ENCODE measurements at regions not wholly inside any gene's neighbourhood (a gene's known extent, or its start where the extent isn't known, plus 50 kb on each side); places are given as distances from the start of the nearest gene placed in this dataset.

GRCh38 chr18:25786758-25787157 lies 303.7 kb downstream of the SS18 start:
- H3K4me2 ChIP-seq (ENCODE audit: low read length) = no peak overlapping the region
- POLR2A ChIA-PET (ENCODE audit: unreplicated experiment) = no interaction called here
- H3K36me3 ChIP-seq (ENCODE audit: low read depth, low read length) = no peaks in the 10 kb centered on the region
- H4K20me1 ChIP-seq (ENCODE audit: low read length) = no peaks in the 10 kb centered on the region
- CTCF ChIA-PET = no interaction called here
- TF ChIP-seq EZH2phosphoT487 (IDR thresholded peaks at IDR 0.05; ENCODE audit: borderline replicate concordance, low read length) = no peak
- no peak for TF ChIP-seq CTCF (conservative IDR thresholded peaks at IDR 0.05; ENCODE audit: low read depth, low read length)
- no peak for TF ChIP-seq EZH2 (IDR thresholded peaks at IDR 0.05; ENCODE audit: low read length, unreplicated experiment)
- no peaks in the 10 kb centered on the region for H3K79me2 ChIP-seq (ENCODE audit: low read length)
- H3K4me3 ChIP-seq (ENCODE audit: low read length) = no peak overlapping the region
- no peak overlapping the region for H3K27ac ChIP-seq (ENCODE audit: low read length)
- no peak overlapping the region for H2AFZ ChIP-seq (ENCODE audit: low read length)
- BruUV-seq (replicated peaks) = no TSS peak
- no peaks in the 10 kb centered on the region for H3F3A ChIP-seq (ENCODE audit: low read length, unreplicated experiment)
- intact Hi-C loops (cut with micrococcal nuclease) = no loop called here
- no peaks in the 10 kb centered on the region for H3K9me3 ChIP-seq (ENCODE audit: low read length)
- no peaks in the 10 kb centered on the region for H3K9me2 ChIP-seq (replicated peaks; ENCODE audit: low read length)
- peaks cover 7% of the 10 kb centered on the region for H3K27me3 ChIP-seq (ENCODE audit: low read length)
- peak; percentile 40 for DNase-seq
- H3K4me1 ChIP-seq (ENCODE audit: insufficient read depth, low read length) = no peaks in the 10 kb centered on the region
- no peak for ATAC-seq
- H3K9ac ChIP-seq (ENCODE audit: low read length) = no peak overlapping the region

DNA sequence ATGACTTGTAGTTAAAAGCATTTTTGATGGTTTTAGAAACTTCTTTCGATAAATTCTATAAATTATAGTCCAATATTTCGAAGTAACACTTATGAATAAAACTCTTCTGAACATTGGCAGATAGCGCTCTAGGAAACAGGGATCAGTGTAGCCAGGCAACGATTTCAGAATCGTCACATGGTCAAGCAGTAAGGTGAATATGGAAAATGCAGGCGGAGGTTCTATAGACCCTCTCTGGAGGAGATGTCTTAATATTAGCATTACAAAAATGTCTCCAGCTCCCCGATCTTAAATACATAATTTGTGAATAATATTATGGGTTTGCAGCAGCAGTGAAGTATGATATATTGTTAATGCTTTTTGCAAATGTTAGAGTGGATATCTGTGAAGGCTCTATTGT lies 310.3 kb downstream of the SS18 start:
- no peak for DNase-seq
- no peaks in the 10 kb centered on the region for H3K4me1 ChIP-seq (ENCODE audit: insufficient read depth, low read length)
- H3K9me3 ChIP-seq (ENCODE audit: low read length) = no peaks in the 10 kb centered on the region
- H3K27me3 ChIP-seq (ENCODE audit: low read length) = peaks cover 26% of the 10 kb centered on the region
- H3K4me3 ChIP-seq (ENCODE audit: low read length) = no peak overlapping the region
- no peaks in the 10 kb centered on the region for H3K36me3 ChIP-seq (ENCODE audit: low read depth, low read length)
- no peaks in the 10 kb centered on the region for H3F3A ChIP-seq (ENCODE audit: low read length, unreplicated experiment)
- H2AFZ ChIP-seq (ENCODE audit: low read length) = no peak overlapping the region
- no peaks in the 10 kb centered on the region for H4K20me1 ChIP-seq (ENCODE audit: low read length)
- no TSS peak for BruUV-seq (replicated peaks)
- H3K4me2 ChIP-seq (ENCODE audit: low read length) = no peak overlapping the region
- no peak for ATAC-seq
- ChIA-PET POLR2A (ENCODE audit: unreplicated experiment) (no interaction called here), CTCF (no interaction called here)
- H3K9me2 ChIP-seq (replicated peaks; ENCODE audit: low read length) = no peaks in the 10 kb centered on the region
- intact Hi-C loops (cut with micrococcal nuclease) = no loop called here
- H3K27ac ChIP-seq (ENCODE audit: low read length) = no peak overlapping the region
- no peak overlapping the region for H3K9ac ChIP-seq (ENCODE audit: low read length)
- H3K79me2 ChIP-seq (ENCODE audit: low read length) = no peaks in the 10 kb centered on the region
- no peak for TF ChIP-seq EZH2 (IDR thresholded peaks at IDR 0.05; ENCODE audit: low read length, unreplicated experiment)
- TF ChIP-seq EZH2phosphoT487 (IDR thresholded peaks at IDR 0.05; ENCODE audit: borderline replicate concordance, low read length) = no peak
- TF ChIP-seq CTCF (conservative IDR thresholded peaks at IDR 0.05; ENCODE audit: low read depth, low read length) = no peak

DNA sequence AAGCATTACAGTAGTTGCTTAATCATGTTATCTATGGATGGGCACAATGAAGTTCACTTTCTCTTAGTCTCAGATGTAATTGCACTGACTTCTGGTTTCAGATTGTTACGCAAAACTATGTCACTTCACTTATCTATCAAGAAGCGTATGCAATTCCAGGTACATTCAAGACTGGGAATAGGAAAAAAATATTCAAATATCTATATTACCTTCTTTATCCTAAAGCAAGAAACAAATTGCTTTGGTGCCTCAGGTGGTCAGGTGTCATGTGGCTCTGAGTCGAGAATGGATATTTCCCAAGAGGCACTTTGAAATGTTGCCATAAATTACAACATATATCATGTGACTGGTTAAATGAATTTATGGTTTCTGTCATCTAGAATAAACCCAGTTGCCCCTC lies 318.6 kb downstream of the SS18 start:
- no peak overlapping the region for H3K4me3 ChIP-seq (ENCODE audit: low read length)
- ChIA-PET POLR2A (ENCODE audit: unreplicated experiment) (no interaction called here), CTCF (no interaction called here)

More for the DNA sequence above, 318.6 kb downstream of the SS18 start:
- Histone ChIP-seq H3K79me2 (ENCODE audit: low read length) (no peaks in the 10 kb centered on the region), H3K27ac (ENCODE audit: low read length) (no peak overlapping the region), H3K9me3 (ENCODE audit: low read length) (no peaks in the 10 kb centered on the region), H3K9ac (ENCODE audit: low read length) (no peak overlapping the region), H3K4me1 (ENCODE audit: insufficient read depth, low read length) (no peaks in the 10 kb centered on the region), H2AFZ (ENCODE audit: low read length) (no peak overlapping the region), H3K9me2 (replicated peaks; ENCODE audit: low read length) (no peaks in the 10 kb centered on the region), H3F3A (ENCODE audit: low read length, unreplicated experiment) (no peaks in the 10 kb centered on the region), H3K36me3 (ENCODE audit: low read depth, low read length) (no peaks in the 10 kb centered on the region), H4K20me1 (ENCODE audit: low read length) (no peaks in the 10 kb centered on the region), H3K4me2 (ENCODE audit: low read length) (no peak overlapping the region), H3K27me3 (ENCODE audit: low read length) (peaks cover 42% of the 10 kb centered on the region)
- ATAC-seq (no peak), DNase-seq (no peak)
- no TSS peak for BruUV-seq (replicated peaks)
- intact Hi-C loops (cut with micrococcal nuclease) = no loop called here
- TF ChIP-seq EZH2phosphoT487 (IDR thresholded peaks at IDR 0.05; ENCODE audit: borderline replicate concordance, low read length) (no peak), CTCF (conservative IDR thresholded peaks at IDR 0.05; ENCODE audit: low read depth, low read length) (no peak), EZH2 (IDR thresholded peaks at IDR 0.05; ENCODE audit: low read length, unreplicated experiment) (no peak)
